C4-2B (cell line): ENCODE measurements at regions not wholly inside any gene's neighbourhood (a gene's known extent, or its start where the extent isn't known, plus 50 kb on each side); places are given as distances from the start of the nearest gene placed in this dataset.

Experiments used
- H3K27ac ChIP-seq: fragments of 450-650 bp; 2 replicates; pipeline ENCODE4 v1.5.1; 2017
- CTCF ChIP-seq: fragments of 450-650 bp; conservative IDR thresholded peaks from 2 replicates; pipeline ENCODE4 v1.5.1; 2017; ENCODE audit warnings: mild to moderate bottlenecking
- ZFX ChIP-seq: fragments of 450-650 bp; IDR thresholded peaks from 2 replicates; pipeline ENCODE4 v1.6.1; 2017

- no peak overlapping the region for H3K27ac ChIP-seq
- TF ChIP-seq ZFX (no peak), CTCF (no peak)
Observed at GRCh38 chr13:88752041-88752440, 1080.9 kb downstream of the SLITRK5 start.

- no peak overlapping the region for H3K27ac ChIP-seq
- TF ChIP-seq CTCF (no peak), ZFX (no peak)
Observed at GRCh38 chr13:88754141-88754540, 1083.0 kb downstream of the SLITRK5 start.

- H3K27ac ChIP-seq, result no peak overlapping the region
- TF ChIP-seq ZFX (no peak), CTCF (no peak)
Observed at GRCh38 chr13:88761145-88761544, 1090.0 kb downstream of the SLITRK5 start.

- TF ChIP-seq CTCF, result no peak
- no peak for TF ChIP-seq ZFX
- no peak overlapping the region for H3K27ac ChIP-seq
Observed at GRCh38 chr13:88764103-88764502, 1092.9 kb downstream of the SLITRK5 start.

- TF ChIP-seq ZFX, result no peak
- no peak for TF ChIP-seq CTCF
- no peak overlapping the region for H3K27ac ChIP-seq
Observed at GRCh38 chr13:88800505-88800904, 1129.3 kb downstream of the SLITRK5 start.

- TF ChIP-seq CTCF, result no peak
- TF ChIP-seq ZFX, result no peak
- H3K27ac ChIP-seq, result no peak overlapping the region
Observed at GRCh38 chr13:88801361-88801760, 1130.2 kb downstream of the SLITRK5 start.

- TF ChIP-seq ZFX (no peak), CTCF (no peak)
- H3K27ac ChIP-seq, result no peak overlapping the region
Observed at GRCh38 chr13:88802886-88803285, 1131.7 kb downstream of the SLITRK5 start.
